Erythroblast (primary cell): ENCODE measurements at regions not wholly inside any gene's neighbourhood (a gene's known extent, or its start where the extent isn't known, plus 50 kb on each side); places are given as distances from the start of the nearest gene placed in this dataset.

ENCODE experiments used
- GATA1 ChIP-seq: IDR thresholded peaks from 2 replicates; pipeline ENCODE4 v1.6.1; 2011; ENCODE audit warnings: low read depth, mild to moderate bottlenecking, control low read depth, low read length, moderate library complexity
- POLR2A ChIP-seq: IDR thresholded peaks from 2 replicates; pipeline ENCODE4 v1.6.1; 2011; ENCODE audit warnings: mild to moderate bottlenecking, low read length

GRCh38 chr5:143691287-143691944, 120.5 kb upstream of the HMHB1 start:
- no peak for TF ChIP-seq POLR2A
- TF ChIP-seq GATA1 = no peak
